Endothelial cell of hepatic sinusoid (primary cell): ENCODE measurements at regions not wholly inside any gene's neighbourhood (a gene's known extent, or its start where the extent isn't known, plus 50 kb on each side); places are given as distances from the start of the nearest gene placed in this dataset.

Source experiments
- in situ Hi-C: cut with HindIII; loops from 2 replicates; pipeline ENCODE4 v1.10.0; 2017; ENCODE audit warnings: low sequenced_read_pairs

GRCh38 chr3:132837615-132838014, 115.4 kb upstream of the NPHP3 start:
- in situ Hi-C loops: no loop called here

- in situ Hi-C loops: no loop called here
Observed at GRCh38 chr3:132834356-132834755, 112.1 kb upstream of the NPHP3 start.

- in situ Hi-C loops: loop anchor here (5.0 kb wide), 1 partner anchor 63 kb away; no protein-coding TSS in a partner anchor
Observed at GRCh38 chr3:132829101-132829500, 106.9 kb upstream of the NPHP3 start.

DNA sequence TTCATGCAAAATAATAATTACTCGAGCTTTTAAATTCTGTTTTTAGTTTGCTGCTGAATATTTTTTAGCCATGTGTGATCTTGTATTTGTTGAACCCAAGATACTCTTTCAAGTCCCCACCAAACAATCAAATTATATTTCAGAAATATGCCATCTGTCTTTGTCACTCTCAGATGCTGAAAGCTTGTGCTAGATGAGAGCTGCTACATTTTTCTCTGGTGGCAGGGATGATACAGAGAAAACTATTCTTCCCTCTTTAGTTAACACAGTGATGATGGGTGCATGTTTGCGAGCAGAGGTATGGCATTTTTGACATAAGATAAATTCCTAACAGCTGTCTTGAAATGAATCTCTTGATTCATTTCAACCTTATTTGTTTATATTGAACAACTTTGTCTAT, 100.6 kb upstream of the NPHP3 start:
- in situ Hi-C loops: no loop called here

DNA sequence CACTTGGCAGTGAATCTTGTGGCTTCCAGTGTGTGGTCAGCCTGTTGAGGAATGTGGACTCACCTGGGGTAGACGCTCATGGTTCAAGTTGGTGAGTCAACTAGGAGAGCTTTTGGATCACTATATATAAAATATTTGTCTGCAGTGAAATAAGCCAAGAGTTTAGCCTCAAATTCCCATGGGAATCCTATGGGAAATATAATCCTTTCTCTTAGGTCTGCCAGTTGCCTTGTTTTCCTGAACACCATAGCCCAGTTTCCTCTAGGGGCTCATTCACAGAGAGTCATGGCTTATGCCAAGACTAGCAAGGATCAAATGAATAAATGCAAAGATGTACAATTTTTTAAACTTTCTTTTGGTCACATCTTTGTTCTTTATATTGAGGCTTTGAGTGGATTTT, 100.1 kb upstream of the NPHP3 start:
- in situ Hi-C loops: no loop called here

GRCh38 chr3:132821314-132821713, 99.1 kb upstream of the NPHP3 start:
- in situ Hi-C loops: no loop called here

DNA sequence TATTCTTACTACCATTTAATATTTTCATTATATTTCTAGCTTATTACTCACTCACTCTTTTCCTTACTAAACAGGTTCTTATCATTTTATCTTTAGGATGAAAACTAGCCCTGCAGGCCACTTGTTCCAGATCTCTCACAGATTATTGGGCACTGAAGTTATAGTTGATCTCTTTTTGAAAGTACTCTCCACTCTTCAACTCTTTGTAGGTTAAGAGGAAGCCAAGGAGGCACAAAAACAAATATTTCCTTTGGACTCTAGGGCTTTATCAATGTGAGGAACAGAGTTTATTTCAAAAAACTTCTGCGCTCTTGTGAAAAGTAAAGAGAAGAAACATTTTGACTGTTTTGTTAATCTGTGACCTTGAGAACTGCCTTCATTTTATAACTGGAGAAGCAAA, 96.0 kb upstream of the NPHP3 start:
- in situ Hi-C loops: no loop called here

DNA sequence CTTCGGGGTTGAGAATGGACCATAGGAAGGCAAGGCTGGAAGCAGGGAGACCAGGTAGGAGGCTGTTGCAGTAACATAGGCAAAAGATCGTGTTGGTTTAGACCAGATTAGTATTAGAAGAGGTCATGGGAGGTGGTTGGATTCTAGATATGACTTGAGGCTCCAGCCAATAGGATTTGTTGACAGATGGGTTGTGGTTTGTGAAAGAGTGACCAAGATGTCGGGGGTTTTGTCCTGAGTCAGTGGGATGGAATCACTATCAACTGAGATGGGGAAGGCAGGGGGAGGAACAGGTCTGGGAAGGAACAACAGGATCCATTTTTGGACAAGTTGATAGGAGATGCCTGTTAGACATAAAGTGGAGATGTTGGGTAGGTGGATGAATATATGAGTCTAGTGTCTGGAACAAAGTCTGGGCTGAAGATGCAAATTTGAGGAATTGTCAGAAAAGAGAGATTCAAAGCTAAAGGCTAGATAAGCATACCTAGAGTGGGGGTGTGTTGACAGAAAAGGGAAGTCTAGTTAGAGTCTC, 95.5 kb upstream of the NPHP3 start:
- in situ Hi-C loops: no loop called here

- in situ Hi-C loops: no loop called here
Observed at GRCh38 chr3:132805071-132805470, 82.9 kb upstream of the NPHP3 start.

DNA sequence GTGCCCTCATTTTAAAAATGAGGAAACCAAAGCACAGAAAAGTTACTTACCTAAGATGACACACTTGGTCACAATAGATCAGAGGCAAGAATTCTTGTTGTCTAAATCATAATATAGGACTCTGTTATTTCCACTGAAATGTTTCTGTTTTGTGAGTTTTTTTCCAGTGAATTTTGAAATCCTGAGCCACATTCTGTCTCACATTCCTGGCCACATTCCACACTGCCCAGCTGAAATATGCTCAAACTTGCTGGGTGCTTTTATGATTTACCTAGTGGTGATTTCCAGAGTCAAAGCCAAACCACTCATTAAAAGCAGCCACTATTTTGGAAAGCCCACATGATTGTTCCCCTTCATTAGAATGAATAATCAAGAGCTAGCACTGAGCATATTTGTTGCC, 82.3 kb upstream of the NPHP3 start:
- in situ Hi-C loops: no loop called here

GRCh38 chr3:132803889-132804288, 81.7 kb upstream of the NPHP3 start:
- in situ Hi-C loops: no loop called here

- in situ Hi-C loops: no loop called here
Observed at GRCh38 chr3:132800958-132801357, 78.7 kb upstream of the NPHP3 start.

- in situ Hi-C loops: no loop called here
Observed at GRCh38 chr3:132790806-132791205, 68.6 kb upstream of the NPHP3 start.

DNA sequence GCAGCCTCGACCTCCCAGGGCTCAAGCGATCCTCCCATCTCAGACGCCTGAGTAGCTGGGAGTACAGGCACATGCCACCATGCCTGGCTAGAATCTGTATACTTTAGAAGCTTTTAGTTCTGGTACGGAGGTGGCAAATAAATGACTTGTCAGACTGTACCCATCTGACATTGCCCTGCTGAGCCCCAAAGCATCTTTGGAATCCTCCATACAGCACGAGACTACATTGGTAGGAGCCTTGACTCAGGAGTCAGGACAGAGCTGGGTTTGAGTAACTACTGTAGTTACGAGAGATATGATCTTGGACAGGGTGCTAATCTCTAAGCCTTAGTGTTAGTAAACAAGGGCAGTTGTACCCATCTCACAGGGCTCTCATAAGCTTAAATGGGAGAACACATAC, 67.8 kb upstream of the NPHP3 start:
- in situ Hi-C loops: no loop called here

- in situ Hi-C loops: no loop called here
Observed at GRCh38 chr3:132788301-132788671, 66.1 kb upstream of the NPHP3 start.

GRCh38 chr3:132787616-132788300, 65.5 kb upstream of the NPHP3 start:
- in situ Hi-C loops: no loop called here

DNA sequence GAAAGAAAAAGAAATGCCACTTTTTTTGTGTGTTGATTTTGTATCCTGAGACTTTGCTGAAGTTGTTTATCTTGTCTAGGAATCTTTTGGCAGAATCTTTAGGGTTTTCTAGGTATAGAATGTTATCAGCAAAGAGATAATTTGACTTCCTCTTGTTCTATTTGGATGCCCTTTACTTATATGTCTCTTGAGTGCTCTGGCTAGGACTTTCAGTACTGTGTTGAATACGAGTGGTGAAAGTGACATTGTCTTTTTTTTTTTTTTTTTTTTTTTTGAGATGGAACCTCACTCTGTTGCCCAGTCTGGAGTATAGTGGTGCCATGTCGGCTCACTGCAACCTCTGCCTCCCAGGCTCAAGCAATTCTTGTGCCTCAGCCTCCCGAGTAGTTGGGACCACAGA, 64.7 kb upstream of the NPHP3 start:
- in situ Hi-C loops: no loop called here

DNA sequence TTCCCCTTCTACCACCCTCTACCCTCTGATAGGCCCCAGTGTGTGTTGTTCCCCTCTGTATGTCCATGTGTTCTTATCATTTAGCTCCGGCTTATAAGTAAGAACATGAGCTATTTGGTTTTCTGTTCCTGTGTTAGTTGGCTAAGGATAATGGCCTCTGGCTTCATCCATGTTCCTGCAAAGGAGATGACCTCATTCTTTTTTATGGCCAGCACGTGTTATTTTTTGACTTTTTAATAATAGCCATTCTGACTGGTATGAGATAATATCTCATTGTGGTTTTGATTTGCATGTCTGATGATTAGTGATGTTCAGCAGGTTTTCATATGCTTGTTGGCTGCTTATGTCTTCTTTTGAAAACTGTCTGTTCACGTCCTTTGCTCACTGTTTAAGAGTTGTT, 63.1 kb upstream of the NPHP3 start:
- in situ Hi-C loops: no loop called here

DNA sequence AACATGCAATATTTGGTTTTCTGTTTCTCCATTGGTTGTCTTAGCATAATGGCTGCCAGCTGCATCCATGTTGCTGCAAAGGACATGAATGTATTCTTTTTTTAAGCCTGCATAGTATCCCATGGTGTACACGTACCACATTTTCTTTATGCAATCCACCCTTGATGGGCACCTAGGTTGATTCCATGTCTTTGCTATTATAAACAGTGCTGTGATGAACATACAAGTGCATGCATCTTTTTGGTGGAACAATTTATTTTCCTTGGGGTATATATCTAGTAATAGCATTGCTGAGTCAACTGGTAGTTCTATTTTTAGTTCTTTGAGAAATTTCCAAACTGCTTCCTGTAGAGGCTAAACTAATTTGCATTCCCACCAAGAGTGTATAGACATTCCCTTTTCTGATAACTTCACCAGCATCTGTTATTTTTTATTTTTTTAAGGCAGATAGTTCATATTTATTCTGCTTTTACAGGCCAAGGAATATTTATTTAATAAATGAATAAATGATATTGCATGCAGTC, 62.4 kb upstream of the NPHP3 start:
- in situ Hi-C loops: no loop called here

DNA sequence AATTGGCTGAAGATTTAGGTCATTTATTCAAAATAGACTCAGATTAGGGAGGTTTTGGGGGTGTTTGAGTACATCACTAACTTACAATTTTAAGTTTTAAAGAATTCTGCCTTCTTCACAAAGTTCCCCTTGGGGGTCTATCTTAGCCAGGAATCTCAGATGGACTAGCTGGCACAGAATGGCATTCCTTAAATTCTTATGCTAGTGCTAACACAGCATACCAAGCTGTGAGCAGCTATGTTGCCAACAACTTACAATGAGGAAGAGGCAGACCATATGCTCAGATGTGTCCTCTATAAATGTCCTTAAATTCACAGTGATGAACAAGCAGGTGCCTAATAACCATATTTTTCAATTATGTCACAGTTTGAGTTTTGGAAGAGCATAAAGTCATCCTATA, 60.9 kb upstream of the NPHP3 start:
- in situ Hi-C loops: no loop called here

DNA sequence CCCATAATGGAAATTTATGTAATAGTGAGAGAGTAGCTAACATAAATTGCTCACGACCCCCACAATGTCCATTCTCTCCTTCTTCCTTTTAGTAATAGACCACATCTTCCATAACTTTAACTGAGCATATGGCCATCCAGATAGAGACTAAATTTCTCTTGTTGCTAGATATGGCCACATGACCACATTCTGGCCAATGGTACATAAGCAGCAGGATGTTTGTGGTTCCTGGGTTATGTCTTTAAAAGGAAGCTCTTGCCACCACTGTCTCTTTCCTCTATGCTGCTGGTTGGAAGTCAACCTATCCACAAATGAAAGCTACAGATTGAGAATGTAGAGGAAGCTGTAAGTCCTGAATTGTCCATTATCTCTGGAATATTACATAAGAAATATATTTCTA, 59.7 kb upstream of the NPHP3 start:
- in situ Hi-C loops: no loop called here

GRCh38 chr3:132777171-132777570, 55.0 kb upstream of the NPHP3 start:
- in situ Hi-C loops: no loop called here

- in situ Hi-C loops: no loop called here
Observed at GRCh38 chr3:132773071-132773619, 50.9 kb upstream of the NPHP3 start.
